WTC11 (cell line): ENCODE measurements at regions not wholly inside any gene's neighbourhood (a gene's known extent, or its start where the extent isn't known, plus 50 kb on each side); places are given as distances from the start of the nearest gene placed in this dataset.

Experiments
- ATAC-seq: fragments of 200-7000 bp; cut with Tn5 transposase; 2 replicates; pipeline ENCODE4 v1.10.0; 2021; ENCODE audit warnings: mild to moderate bottlenecking, moderate library complexity
- CTCF ChIA-PET: fragments of 300-600 bp; sonication (Branson Sonifier 250); formaldehyde crosslinking; loops from one replicate; lab custom pipeline; 2021; ENCODE audit warnings: antibody characterized with exemption; lab: Charles Lee
- POLR2A ChIA-PET: fragments of 350-600 bp; sonication (Branson Sonifier 250); formaldehyde crosslinking; loops from one replicate; lab custom pipeline; 2021; ENCODE audit warnings: antibody characterized with exemption; lab: Charles Lee
- DNase-seq: peaks from one replicate; pipeline ENCODE4 v3.0.0; 2021; ENCODE audit warnings: low spot score
- H3K27ac Mint-ChIP-seq: 2 replicates; pipeline ENCODE4 v1.8.0; 2021; ENCODE audit warnings: mixed read lengths
- H3K27me3 Mint-ChIP-seq: 2 replicates; pipeline ENCODE4 v1.8.0; 2021; ENCODE audit warnings: low read depth, mild to moderate bottlenecking, moderate library complexity, mixed read lengths
- H3K36me3 Mint-ChIP-seq: 2 replicates; pipeline ENCODE4 v1.8.0; 2021; ENCODE audit warnings: mixed read lengths
- H3K4me1 Mint-ChIP-seq: 2 replicates; pipeline ENCODE4 v1.8.0; 2022; ENCODE audit warnings: mixed read lengths
- H3K4me3 Mint-ChIP-seq: 2 replicates; pipeline ENCODE4 v1.8.0; 2021; ENCODE audit warnings: mild to moderate bottlenecking, moderate library complexity, mixed read lengths
- H3K9me3 Mint-ChIP-seq: 2 replicates; pipeline ENCODE4 v1.8.0; 2021; ENCODE audit warnings: mixed read lengths
- ATF1 ChIP-seq: sonication (generic); formaldehyde crosslinking; IDR thresholded peaks from 2 replicates; pipeline ENCODE4 v1.8.1; 2023; ENCODE audit warnings: mild to moderate bottlenecking, moderate library complexity, missing genetic modification reagents
- ETV6 ChIP-seq: sonication (generic); formaldehyde crosslinking; IDR thresholded peaks from 2 replicates; pipeline ENCODE4 v1.8.1; 2022; ENCODE audit warnings: mild to moderate bottlenecking, missing genetic modification reagents
- FOXK1 ChIP-seq: sonication (generic); formaldehyde crosslinking; IDR thresholded peaks from 2 replicates; pipeline ENCODE4 v1.8.0; 2022; ENCODE audit warnings: mild to moderate bottlenecking, moderate library complexity, missing genetic modification reagents
- FOXP1 ChIP-seq: sonication (generic); formaldehyde crosslinking; IDR thresholded peaks from 2 replicates; pipeline ENCODE4 v1.8.0; 2022; ENCODE audit warnings: missing genetic modification reagents, mild to moderate bottlenecking, moderate library complexity, borderline replicate concordance
- NFYB ChIP-seq: sonication (generic); formaldehyde crosslinking; conservative IDR thresholded peaks from 2 replicates; pipeline ENCODE4 v1.8.0; 2022; ENCODE audit warnings: low read depth, missing genetic modification reagents
- NR3C1 ChIP-seq: sonication (generic); formaldehyde crosslinking; conservative IDR thresholded peaks from 2 replicates; pipeline ENCODE4 v1.8.1; 2023; ENCODE audit warnings: low read depth, mild to moderate bottlenecking, missing genetic modification reagents
- PRRX2 ChIP-seq: fragments of 250-450 bp; sonication (Bioruptor Pico); IDR thresholded peaks from 2 replicates; pipeline ENCODE4 v1.8.0; 2021; ENCODE audit warnings: mild to moderate bottlenecking
- ZNF219 ChIP-seq: sonication (generic); formaldehyde crosslinking; IDR thresholded peaks from 2 replicates; pipeline ENCODE4 v1.8.0; 2023; ENCODE audit warnings: missing genetic modification reagents, mild to moderate bottlenecking, borderline replicate concordance
- ZNF317 ChIP-seq: sonication (generic); formaldehyde crosslinking; IDR thresholded peaks from 2 replicates; pipeline ENCODE4 v1.8.1; 2023; ENCODE audit warnings: low read depth, mild to moderate bottlenecking, moderate library complexity, missing genetic modification reagents, borderline replicate concordance
- ZNF396 ChIP-seq: fragments of 250-450 bp; sonication (Bioruptor Pico); IDR thresholded peaks from 2 replicates; pipeline ENCODE4 v1.8.0; 2021; ENCODE audit warnings: mild to moderate bottlenecking, moderate library complexity, borderline replicate concordance
- ZNF416 ChIP-seq: fragments of 250-450 bp; sonication (Bioruptor Pico); IDR thresholded peaks from 2 replicates; pipeline ENCODE4 v1.9.0; 2021; ENCODE audit warnings: mild to moderate bottlenecking, inconsistent platforms
- ZNF671 ChIP-seq: fragments of 250-450 bp; sonication (Bioruptor Pico); IDR thresholded peaks from 2 replicates; pipeline ENCODE4 v1.8.0; 2021; ENCODE audit warnings: mild to moderate bottlenecking
- TF ChIP-seq, protein P1 (sequence below): sonication (generic); formaldehyde crosslinking; IDR thresholded peaks from 2 replicates; pipeline ENCODE4 v1.8.1; 2022; ENCODE audit warnings: low read depth, missing genetic modification reagents, borderline replicate concordance
- TF ChIP-seq, protein P2 (sequence below): sonication (generic); formaldehyde crosslinking; IDR thresholded peaks from 2 replicates; pipeline ENCODE4 v1.8.0; 2022; ENCODE audit warnings: missing genetic modification reagents
- TF ChIP-seq, protein P3 (sequence below): sonication (generic); formaldehyde crosslinking; IDR thresholded peaks from 2 replicates; pipeline ENCODE4 v1.8.0; 2023; ENCODE audit warnings: missing genetic modification reagents
- TF ChIP-seq, protein P4 (sequence below): fragments of 250-450 bp; sonication (Bioruptor Pico); IDR thresholded peaks from 2 replicates; pipeline ENCODE4 v1.9.0; 2021; ENCODE audit warnings: mild to moderate bottlenecking
- TF ChIP-seq, protein P5 (sequence below): sonication (generic); formaldehyde crosslinking; IDR thresholded peaks from 2 replicates; pipeline ENCODE4 v1.8.0; 2022; ENCODE audit warnings: mild to moderate bottlenecking, missing genetic modification reagents
- TF ChIP-seq, protein P6 (sequence below): sonication (generic); formaldehyde crosslinking; IDR thresholded peaks from 2 replicates; pipeline ENCODE4 v1.8.0; 2022; ENCODE audit warnings: mild to moderate bottlenecking, missing genetic modification reagents
- TF ChIP-seq, protein P7 (sequence below): sonication (generic); formaldehyde crosslinking; IDR thresholded peaks from 2 replicates; pipeline ENCODE4 v1.8.1; 2023; ENCODE audit warnings: mild to moderate bottlenecking, missing genetic modification reagents

DNA sequence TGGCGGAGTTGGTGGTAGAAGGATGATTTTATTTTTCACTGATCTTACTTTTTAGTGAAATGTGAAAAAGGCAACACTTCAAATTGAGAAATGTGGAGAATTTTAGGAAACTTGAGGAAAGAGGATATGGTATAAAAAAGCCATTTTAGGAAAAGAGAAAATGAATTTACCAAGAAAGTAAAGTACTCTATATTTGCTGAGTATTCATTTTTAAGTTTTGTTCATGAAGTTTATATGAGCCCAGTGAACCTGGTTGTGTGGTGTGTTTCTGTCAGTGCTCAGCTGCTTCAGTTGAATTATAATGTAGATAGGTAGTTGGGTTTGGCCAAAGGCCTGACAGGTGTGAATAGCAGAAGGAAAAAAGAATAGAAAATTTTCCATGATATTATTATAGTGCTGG, 345.5 kb upstream of the FSTL5 start:
- no peak for ATAC-seq

More for the DNA sequence above, 345.5 kb upstream of the FSTL5 start:
- Mint-ChIP-seq H3K9me3 (no peaks in the 10 kb centered on the region), H3K36me3 (no peaks in the 10 kb centered on the region), H3K4me3 (no peak overlapping the region), H3K27ac (no peak overlapping the region), H3K4me1 (no peaks in the 10 kb centered on the region), H3K27me3 (no peaks in the 10 kb centered on the region)
- POLR2A ChIA-PET, result no interaction called here
- DNase-seq, result no peak
- CTCF ChIA-PET, result interaction anchor here (0.6 to 1.5 kb wide), 2 partner anchors 218 to 529 kb away, joined by 4 to 8 read pairs; no protein-coding TSS in a partner anchor
- TF ChIP-seq, protein P1, sequence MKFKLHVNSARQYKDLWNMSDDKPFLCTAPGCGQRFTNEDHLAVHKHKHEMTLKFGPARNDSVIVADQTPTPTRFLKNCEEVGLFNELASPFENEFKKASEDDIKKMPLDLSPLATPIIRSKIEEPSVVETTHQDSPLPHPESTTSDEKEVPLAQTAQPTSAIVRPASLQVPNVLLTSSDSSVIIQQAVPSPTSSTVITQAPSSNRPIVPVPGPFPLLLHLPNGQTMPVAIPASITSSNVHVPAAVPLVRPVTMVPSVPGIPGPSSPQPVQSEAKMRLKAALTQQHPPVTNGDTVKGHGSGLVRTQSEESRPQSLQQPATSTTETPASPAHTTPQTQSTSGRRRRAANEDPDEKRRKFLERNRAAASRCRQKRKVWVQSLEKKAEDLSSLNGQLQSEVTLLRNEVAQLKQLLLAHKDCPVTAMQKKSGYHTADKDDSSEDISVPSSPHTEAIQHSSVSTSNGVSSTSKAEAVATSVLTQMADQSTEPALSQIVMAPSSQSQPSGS, result no peak
- TF ChIP-seq, protein P2, sequence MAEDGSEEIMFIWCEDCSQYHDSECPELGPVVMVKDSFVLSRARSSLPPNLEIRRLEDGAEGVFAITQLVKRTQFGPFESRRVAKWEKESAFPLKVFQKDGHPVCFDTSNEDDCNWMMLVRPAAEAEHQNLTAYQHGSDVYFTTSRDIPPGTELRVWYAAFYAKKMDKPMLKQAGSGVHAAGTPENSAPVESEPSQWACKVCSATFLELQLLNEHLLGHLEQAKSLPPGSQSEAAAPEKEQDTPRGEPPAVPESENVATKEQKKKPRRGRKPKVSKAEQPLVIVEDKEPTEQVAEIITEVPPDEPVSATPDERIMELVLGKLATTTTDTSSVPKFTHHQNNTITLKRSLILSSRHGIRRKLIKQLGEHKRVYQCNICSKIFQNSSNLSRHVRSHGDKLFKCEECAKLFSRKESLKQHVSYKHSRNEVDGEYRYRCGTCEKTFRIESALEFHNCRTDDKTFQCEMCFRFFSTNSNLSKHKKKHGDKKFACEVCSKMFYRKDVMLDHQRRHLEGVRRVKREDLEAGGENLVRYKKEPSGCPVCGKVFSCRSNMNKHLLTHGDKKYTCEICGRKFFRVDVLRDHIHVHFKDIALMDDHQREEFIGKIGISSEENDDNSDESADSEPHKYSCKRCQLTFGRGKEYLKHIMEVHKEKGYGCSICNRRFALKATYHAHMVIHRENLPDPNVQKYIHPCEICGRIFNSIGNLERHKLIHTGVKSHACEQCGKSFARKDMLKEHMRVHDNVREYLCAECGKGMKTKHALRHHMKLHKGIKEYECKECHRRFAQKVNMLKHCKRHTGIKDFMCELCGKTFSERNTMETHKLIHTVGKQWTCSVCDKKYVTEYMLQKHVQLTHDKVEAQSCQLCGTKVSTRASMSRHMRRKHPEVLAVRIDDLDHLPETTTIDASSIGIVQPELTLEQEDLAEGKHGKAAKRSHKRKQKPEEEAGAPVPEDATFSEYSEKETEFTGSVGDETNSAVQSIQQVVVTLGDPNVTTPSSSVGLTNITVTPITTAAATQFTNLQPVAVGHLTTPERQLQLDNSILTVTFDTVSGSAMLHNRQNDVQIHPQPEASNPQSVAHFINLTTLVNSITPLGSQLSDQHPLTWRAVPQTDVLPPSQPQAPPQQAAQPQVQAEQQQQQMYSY, result no peak
- TF ChIP-seq ATF1 (CRISPR knock-in tag) (no peak), ZNF671 (no peak), FOXP1 (CRISPR knock-in tag) (no peak), ETV6 (CRISPR knock-in tag) (no peak), ZNF219 (CRISPR knock-in tag) (no peak), NFYB (CRISPR knock-in tag) (no peak), PRRX2 (no peak), FOXK1 (CRISPR knock-in tag) (no peak), NR3C1 (CRISPR knock-in tag) (no peak), ZNF396 (CRISPR knock-in tag) (no peak), ZNF317 (CRISPR knock-in tag) (no peak), ZNF416 (CRISPR knock-in tag) (no peak)
- TF ChIP-seq, protein P3, sequence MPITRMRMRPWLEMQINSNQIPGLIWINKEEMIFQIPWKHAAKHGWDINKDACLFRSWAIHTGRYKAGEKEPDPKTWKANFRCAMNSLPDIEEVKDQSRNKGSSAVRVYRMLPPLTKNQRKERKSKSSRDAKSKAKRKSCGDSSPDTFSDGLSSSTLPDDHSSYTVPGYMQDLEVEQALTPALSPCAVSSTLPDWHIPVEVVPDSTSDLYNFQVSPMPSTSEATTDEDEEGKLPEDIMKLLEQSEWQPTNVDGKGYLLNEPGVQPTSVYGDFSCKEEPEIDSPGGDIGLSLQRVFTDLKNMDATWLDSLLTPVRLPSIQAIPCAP, result no peak
- TF ChIP-seq, protein P4, sequence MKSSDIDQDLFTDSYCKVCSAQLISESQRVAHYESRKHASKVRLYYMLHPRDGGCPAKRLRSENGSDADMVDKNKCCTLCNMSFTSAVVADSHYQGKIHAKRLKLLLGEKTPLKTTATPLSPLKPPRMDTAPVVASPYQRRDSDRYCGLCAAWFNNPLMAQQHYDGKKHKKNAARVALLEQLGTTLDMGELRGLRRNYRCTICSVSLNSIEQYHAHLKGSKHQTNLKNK (CRISPR knock-in tag), result no peak
- TF ChIP-seq, protein P5, sequence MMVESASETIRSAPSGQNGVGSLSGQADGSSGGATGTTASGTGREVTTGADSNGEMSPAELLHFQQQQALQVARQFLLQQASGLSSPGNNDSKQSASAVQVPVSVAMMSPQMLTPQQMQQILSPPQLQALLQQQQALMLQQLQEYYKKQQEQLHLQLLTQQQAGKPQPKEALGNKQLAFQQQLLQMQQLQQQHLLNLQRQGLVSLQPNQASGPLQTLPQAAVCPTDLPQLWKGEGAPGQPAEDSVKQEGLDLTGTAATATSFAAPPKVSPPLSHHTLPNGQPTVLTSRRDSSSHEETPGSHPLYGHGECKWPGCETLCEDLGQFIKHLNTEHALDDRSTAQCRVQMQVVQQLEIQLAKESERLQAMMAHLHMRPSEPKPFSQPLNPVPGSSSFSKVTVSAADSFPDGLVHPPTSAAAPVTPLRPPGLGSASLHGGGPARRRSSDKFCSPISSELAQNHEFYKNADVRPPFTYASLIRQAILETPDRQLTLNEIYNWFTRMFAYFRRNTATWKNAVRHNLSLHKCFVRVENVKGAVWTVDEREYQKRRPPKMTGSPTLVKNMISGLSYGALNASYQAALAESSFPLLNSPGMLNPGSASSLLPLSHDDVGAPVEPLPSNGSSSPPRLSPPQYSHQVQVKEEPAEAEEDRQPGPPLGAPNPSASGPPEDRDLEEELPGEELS (CRISPR knock-in tag), result no peak
- TF ChIP-seq, protein P6, sequence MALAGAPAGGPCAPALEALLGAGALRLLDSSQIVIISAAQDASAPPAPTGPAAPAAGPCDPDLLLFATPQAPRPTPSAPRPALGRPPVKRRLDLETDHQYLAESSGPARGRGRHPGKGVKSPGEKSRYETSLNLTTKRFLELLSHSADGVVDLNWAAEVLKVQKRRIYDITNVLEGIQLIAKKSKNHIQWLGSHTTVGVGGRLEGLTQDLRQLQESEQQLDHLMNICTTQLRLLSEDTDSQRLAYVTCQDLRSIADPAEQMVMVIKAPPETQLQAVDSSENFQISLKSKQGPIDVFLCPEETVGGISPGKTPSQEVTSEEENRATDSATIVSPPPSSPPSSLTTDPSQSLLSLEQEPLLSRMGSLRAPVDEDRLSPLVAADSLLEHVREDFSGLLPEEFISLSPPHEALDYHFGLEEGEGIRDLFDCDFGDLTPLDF (CRISPR knock-in tag), result no peak
- TF ChIP-seq, protein P7, sequence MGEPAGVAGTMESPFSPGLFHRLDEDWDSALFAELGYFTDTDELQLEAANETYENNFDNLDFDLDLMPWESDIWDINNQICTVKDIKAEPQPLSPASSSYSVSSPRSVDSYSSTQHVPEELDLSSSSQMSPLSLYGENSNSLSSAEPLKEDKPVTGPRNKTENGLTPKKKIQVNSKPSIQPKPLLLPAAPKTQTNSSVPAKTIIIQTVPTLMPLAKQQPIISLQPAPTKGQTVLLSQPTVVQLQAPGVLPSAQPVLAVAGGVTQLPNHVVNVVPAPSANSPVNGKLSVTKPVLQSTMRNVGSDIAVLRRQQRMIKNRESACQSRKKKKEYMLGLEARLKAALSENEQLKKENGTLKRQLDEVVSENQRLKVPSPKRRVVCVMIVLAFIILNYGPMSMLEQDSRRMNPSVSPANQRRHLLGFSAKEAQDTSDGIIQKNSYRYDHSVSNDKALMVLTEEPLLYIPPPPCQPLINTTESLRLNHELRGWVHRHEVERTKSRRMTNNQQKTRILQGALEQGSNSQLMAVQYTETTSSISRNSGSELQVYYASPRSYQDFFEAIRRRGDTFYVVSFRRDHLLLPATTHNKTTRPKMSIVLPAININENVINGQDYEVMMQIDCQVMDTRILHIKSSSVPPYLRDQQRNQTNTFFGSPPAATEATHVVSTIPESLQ (CRISPR knock-in tag), result no peak
